ENCODE measurements at regions not wholly inside any gene's neighbourhood (a gene's known extent, or its start where the extent isn't known, plus 50 kb on each side); places are given as distances from the start of the nearest gene placed in this dataset.

- intact Hi-C loops (cut with DNase I), result no loop called here
- no peak for DNase-seq
- no peaks in the 10 kb centered on the region for H3K27me3 ChIP-seq (ENCODE audit: low read depth)
- no peak overlapping the region for H3K27ac ChIP-seq
- ATAC-seq, result no peak
- TF ChIP-seq, protein P1, sequence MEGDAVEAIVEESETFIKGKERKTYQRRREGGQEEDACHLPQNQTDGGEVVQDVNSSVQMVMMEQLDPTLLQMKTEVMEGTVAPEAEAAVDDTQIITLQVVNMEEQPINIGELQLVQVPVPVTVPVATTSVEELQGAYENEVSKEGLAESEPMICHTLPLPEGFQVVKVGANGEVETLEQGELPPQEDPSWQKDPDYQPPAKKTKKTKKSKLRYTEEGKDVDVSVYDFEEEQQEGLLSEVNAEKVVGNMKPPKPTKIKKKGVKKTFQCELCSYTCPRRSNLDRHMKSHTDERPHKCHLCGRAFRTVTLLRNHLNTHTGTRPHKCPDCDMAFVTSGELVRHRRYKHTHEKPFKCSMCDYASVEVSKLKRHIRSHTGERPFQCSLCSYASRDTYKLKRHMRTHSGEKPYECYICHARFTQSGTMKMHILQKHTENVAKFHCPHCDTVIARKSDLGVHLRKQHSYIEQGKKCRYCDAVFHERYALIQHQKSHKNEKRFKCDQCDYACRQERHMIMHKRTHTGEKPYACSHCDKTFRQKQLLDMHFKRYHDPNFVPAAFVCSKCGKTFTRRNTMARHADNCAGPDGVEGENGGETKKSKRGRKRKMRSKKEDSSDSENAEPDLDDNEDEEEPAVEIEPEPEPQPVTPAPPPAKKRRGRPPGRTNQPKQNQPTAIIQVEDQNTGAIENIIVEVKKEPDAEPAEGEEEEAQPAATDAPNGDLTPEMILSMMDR (IDR thresholded peaks at IDR 0.05), result no peak
- H3K9me3 ChIP-seq, result no peaks in the 10 kb centered on the region
- H3K4me1 ChIP-seq, result no peaks in the 10 kb centered on the region
- no peak overlapping the region for H3K4me3 ChIP-seq
- no peaks in the 10 kb centered on the region for H3K36me3 ChIP-seq
Observed at GRCh38 chr2:607709-608108, 69.5 kb downstream of the TMEM18 start.

GRCh38 chr2:607172-607571 lies 70.0 kb downstream of the TMEM18 start:
- TF ChIP-seq, protein P1 (IDR thresholded peaks at IDR 0.05), result no peak
- Histone ChIP-seq H3K27me3 (ENCODE audit: low read depth) (no peaks in the 10 kb centered on the region), H3K4me3 (no peak overlapping the region), H3K4me1 (no peaks in the 10 kb centered on the region), H3K27ac (no peak overlapping the region), H3K36me3 (no peaks in the 10 kb centered on the region), H3K9me3 (no peaks in the 10 kb centered on the region)
- no peak for ATAC-seq
- intact Hi-C loops (cut with DNase I), result no loop called here
- DNase-seq, result no peak

- H3K4me1 ChIP-seq, result no peaks in the 10 kb centered on the region
- H3K36me3 ChIP-seq, result no peaks in the 10 kb centered on the region
- H3K4me3 ChIP-seq, result no peak overlapping the region
- DNase-seq (no peak), ATAC-seq (no peak)
- no peaks in the 10 kb centered on the region for H3K27me3 ChIP-seq (ENCODE audit: low read depth)
- no peak overlapping the region for H3K27ac ChIP-seq
- TF ChIP-seq, protein P1 (IDR thresholded peaks at IDR 0.05), result no peak
- H3K9me3 ChIP-seq, result no peaks in the 10 kb centered on the region
- intact Hi-C loops (cut with DNase I), result no loop called here
Observed at GRCh38 chr2:605674-606608, 71.3 kb downstream of the TMEM18 start.

DNA sequence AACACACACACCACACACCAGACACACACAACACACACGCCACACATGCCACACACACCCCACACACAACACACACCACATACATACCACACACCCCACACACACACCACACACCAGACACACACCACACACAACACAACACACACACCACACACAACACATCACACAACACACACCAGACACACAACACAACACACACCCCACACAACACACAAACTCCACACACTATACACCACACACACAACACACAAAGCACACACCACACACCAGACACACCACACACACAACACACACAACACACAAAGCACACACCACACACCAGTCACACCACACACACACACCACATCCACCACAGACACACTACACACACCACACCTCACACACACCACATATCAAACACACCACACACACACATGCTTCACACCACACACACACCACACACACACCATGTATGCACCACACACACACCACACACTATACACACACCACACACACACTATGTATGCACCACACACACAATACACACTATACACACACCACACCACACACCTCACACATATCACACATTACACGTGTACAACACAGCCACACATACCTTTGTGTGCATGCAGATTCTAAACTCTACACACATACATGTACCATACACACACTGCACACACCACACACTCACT lies 72.2 kb downstream of the TMEM18 start:
- TF ChIP-seq, protein P1 (IDR thresholded peaks at IDR 0.05), result no peak
- Histone ChIP-seq H3K36me3 (no peaks in the 10 kb centered on the region), H3K4me3 (no peak overlapping the region), H3K27ac (no peak overlapping the region), H3K27me3 (ENCODE audit: low read depth) (no peaks in the 10 kb centered on the region), H3K4me1 (no peaks in the 10 kb centered on the region), H3K9me3 (no peaks in the 10 kb centered on the region)
- DNase-seq, result no peak
- no peak for ATAC-seq
- intact Hi-C loops (cut with DNase I), result no loop called here

GRCh38 chr2:604385-604784 lies 72.8 kb downstream of the TMEM18 start:
- TF ChIP-seq, protein P1 (IDR thresholded peaks at IDR 0.05), result no peak
- Histone ChIP-seq H3K4me3 (no peak overlapping the region), H3K9me3 (no peaks in the 10 kb centered on the region), H3K27ac (no peak overlapping the region), H3K36me3 (no peaks in the 10 kb centered on the region), H3K4me1 (no peaks in the 10 kb centered on the region), H3K27me3 (ENCODE audit: low read depth) (no peaks in the 10 kb centered on the region)
- no peak for DNase-seq
- intact Hi-C loops (cut with DNase I), result no loop called here
- ATAC-seq, result no peak
